ENCODE measurements at regions not wholly inside any gene's neighbourhood (a gene's known extent, or its start where the extent isn't known, plus 50 kb on each side); places are given as distances from the start of the nearest gene placed in this dataset.
"Not testable (repeated sequence)": the region's sequence is repeated elsewhere in the genome, so short reads cannot be mapped to it uniquely, and the experiment has no call there.

DNA sequence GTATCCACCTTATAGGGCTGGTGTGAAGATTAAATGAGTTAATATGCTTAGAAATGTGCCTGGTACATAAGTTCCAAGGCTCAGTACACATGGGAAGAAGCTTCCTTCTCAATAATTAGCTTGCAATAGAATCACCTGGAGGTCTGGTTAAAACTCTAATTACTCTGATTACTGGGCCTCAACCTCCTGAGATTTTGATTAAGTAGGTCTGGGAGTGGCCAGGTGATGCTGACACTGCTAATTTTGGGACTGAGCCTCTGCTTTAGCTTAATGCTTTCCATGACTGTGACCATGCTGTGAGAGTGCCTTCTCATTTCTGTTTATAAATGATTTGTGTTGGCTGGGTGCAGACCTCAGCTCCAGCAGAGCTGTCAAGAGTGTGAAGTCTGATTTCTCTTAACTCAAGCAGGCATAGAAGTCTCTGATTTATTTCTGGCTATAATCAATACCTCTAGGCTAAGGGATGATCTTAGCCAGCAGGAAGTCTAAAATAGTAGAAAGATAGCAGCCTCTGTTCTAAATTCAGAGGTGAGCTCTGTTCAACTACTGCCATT is 85.3 kb upstream of the ZNF608 start:
- no peak for ATAC-seq
- intact Hi-C loops (cut with DNase I): no loop called here

GRCh38 chr5:124832510-124832909 is 86.1 kb upstream of the ZNF608 start:
- intact Hi-C loops (cut with DNase I): no loop called here
- no peak for ATAC-seq

More for the DNA sequence above, 85.3 kb upstream of the ZNF608 start:
- no peak for DNase-seq (ENCODE audit: missing footprints)

DNA sequence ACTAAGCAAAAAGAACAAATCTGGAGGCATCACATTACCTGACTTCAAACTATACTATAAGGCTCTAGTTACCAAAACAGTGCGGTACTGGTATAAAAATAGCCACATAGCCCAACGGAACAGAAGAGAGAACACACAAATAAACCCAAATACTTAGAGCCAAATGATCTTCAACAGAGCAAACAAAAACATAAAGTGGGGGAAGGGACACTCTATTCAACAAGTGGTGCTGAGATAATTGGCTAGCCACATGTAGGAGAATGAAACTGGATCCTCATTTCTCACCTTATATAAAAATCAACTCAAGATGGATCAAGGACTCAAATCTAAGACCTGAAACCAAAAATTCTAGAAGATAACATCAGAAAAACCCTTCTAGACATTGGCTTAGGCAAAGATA is 89.9 kb upstream of the ZNF608 start:
- DNase-seq (ENCODE audit: missing footprints); ATAC-seq; intact Hi-C loops (cut with DNase I): not testable (repeated sequence)

More at GRCh38 chr5:124832510-124832909, 86.1 kb upstream of the ZNF608 start:
- DNase-seq (ENCODE audit: missing footprints): no peak

- intact Hi-C loops (cut with DNase I): no loop called here
- DNase-seq (ENCODE audit: missing footprints) (no peak), ATAC-seq (no peak)
These were observed 93.0 kb upstream of the ZNF608 start for GRCh38 chr5:124839371-124839998.

DNA sequence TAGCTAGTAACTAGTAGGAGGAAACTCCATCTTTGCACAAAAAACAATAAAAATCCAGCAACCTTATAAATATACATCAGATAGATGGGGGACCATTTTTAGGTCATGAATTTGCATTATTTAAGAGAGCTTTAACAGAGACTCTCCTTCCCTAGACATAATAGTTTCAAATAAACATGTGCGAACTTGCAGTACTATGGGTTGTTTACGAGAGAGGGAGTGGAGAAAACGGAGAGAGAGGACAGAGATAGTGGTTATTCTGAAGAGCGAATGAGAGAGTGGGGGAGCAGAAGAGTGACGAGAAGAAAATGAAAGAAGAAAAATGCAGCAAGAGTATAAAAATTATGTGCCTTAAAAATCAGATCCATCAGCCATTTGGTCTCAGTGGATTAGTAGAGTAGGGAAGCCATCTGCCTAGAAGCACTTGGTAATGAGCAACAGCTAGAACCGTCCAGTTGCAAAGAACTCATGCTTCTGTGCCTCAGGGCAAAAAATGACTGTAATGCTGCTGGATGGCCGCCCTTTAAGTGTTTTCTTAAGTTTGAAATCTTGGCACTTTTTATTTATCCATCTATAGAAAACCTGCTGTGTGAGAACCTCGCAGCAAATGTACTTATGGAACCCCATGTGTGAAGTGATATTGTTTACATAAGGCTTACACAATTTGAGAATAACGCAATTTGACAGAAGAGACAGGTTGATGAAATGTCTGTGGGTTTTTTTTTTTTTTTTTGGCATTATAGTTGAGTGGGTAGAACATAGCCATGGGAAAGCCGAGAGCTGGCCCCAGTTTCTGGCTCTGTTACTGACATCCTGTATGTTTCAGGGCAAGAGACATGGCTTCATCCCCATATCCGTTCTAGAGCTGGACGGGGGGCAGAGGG is 95.6 kb upstream of the ZNF608 start:
- ATAC-seq: peak; percentile 69
- peak; percentile 69 for DNase-seq (ENCODE audit: missing footprints)
- intact Hi-C loops (cut with DNase I): no loop called here

- DNase-seq (ENCODE audit: missing footprints) (no peak), ATAC-seq (peak; percentile 89)
- intact Hi-C loops (cut with DNase I): no loop called here
These were observed 96.5 kb upstream of the ZNF608 start for GRCh38 chr5:124842725-124843595.

GRCh38 chr5:124843596-124843899 is 97.1 kb upstream of the ZNF608 start:
- no peak for ATAC-seq
- intact Hi-C loops (cut with DNase I): no loop called here
- DNase-seq (ENCODE audit: missing footprints): no peak

DNA sequence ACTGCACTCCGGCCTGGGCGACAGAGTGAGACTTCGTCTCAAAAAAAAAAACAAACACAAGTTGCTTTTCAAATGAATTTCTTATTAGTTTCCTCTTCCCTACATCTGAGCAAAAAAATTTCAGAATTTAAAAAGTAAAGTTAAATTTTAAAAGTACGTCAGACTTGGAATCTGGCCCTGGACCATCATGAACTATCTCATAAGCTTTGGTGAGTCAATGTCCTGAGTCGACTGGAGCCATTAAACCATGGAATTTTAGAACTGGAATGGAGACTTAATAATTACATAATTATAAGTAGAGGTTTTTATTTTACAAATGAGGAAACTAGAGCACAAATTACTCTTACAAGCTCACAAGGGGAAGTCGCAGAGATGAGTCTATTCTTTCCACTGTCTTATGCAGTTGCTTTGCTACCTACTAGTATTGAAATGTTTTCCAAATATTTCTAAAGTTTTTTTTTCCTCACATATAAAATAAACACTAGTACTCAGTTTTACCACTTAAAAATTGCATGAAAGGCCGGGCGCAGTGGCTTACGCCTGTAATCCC is 98.0 kb upstream of the ZNF608 start:
- no peak for ATAC-seq
- intact Hi-C loops (cut with DNase I): no loop called here
- DNase-seq (ENCODE audit: missing footprints): no peak

- ATAC-seq (no peak), DNase-seq (ENCODE audit: missing footprints) (no peak)
- intact Hi-C loops (cut with DNase I): no loop called here
These were observed 101.5 kb upstream of the ZNF608 start for GRCh38 chr5:124847907-124848306.

DNA sequence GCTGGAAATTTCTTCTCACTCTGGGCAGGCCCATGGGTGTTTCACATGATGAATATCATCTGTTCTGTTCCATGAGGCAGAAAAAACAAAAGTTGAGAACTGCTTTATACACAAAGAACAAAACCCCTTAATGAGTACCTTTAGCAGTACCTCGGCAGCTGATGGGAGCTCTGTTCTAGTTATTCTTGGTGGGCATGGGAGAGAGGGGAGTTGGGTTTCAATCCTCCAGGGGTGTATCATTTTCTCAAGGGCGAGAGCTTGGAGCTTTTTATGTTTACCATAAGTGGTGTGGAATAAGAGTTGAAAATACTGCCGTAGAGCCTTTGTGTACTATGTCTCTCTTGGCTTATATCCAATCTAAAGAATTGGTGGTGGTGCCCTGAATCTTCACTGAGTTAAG is 103.3 kb upstream of the ZNF608 start:
- ATAC-seq (no peak), DNase-seq (ENCODE audit: missing footprints) (no peak)
- intact Hi-C loops (cut with DNase I): no loop called here

GRCh38 chr5:124856726-124857125 is 110.3 kb upstream of the ZNF608 start:
- ATAC-seq: no peak
- intact Hi-C loops (cut with DNase I): no loop called here
- no peak for DNase-seq (ENCODE audit: missing footprints)

- intact Hi-C loops (cut with DNase I): no loop called here
- peak; percentile 92 for ATAC-seq
These were observed 112.2 kb upstream of the ZNF608 start for GRCh38 chr5:124858612-124859011.

GRCh38 chr5:124859027-124859426 is 112.6 kb upstream of the ZNF608 start:
- intact Hi-C loops (cut with DNase I): no loop called here
- ATAC-seq (peak; percentile 81), DNase-seq (ENCODE audit: missing footprints) (no peak)

More at GRCh38 chr5:124858612-124859011, 112.2 kb upstream of the ZNF608 start:
- no peak for DNase-seq (ENCODE audit: missing footprints)

GRCh38 chr5:124859556-124860290 is 113.3 kb upstream of the ZNF608 start:
- intact Hi-C loops (cut with DNase I): no loop called here
- DNase-seq (ENCODE audit: missing footprints) (no peak), ATAC-seq (no peak)

DNA sequence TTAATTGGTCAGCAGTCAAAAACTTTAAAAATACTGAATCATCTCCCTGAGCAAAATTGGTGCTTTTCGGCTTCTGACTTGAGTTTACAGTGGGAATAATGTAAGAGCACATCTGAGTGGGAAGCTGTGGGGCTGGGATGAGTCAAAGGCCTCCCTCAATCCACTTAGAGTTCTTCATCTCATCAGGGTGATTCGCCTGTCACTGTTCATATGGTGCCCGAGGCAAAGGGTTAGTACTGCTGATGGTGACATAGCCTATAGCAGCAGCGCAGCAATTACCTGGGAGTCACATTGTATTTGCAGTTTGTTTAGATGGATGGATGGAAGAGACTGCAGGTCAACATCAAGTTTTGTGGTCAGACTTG is 113.8 kb upstream of the ZNF608 start:
- ATAC-seq (no peak), DNase-seq (ENCODE audit: missing footprints) (no peak)
- intact Hi-C loops (cut with DNase I): no loop called here

DNA sequence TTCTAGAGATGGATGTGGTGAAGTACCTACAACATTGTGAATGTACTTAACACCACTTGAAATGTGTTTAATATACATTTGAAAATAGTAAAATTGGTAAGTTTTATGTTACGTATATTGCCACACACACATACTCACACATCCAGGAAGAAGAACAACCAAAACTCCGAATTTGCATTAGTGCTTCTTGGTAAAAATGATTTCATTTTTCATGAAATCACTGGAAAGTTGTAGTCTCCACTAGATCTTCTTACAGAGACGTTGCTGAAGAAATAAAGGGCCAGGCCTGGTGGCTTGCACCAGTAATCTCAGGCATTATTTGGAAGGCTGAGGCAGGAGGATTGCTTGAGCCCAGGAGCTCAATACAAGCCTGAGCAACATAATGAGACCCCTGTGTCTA is 118.6 kb upstream of the ZNF608 start:
- DNase-seq (ENCODE audit: missing footprints) (no peak), ATAC-seq (no peak)
- intact Hi-C loops (cut with DNase I): no loop called here

DNA sequence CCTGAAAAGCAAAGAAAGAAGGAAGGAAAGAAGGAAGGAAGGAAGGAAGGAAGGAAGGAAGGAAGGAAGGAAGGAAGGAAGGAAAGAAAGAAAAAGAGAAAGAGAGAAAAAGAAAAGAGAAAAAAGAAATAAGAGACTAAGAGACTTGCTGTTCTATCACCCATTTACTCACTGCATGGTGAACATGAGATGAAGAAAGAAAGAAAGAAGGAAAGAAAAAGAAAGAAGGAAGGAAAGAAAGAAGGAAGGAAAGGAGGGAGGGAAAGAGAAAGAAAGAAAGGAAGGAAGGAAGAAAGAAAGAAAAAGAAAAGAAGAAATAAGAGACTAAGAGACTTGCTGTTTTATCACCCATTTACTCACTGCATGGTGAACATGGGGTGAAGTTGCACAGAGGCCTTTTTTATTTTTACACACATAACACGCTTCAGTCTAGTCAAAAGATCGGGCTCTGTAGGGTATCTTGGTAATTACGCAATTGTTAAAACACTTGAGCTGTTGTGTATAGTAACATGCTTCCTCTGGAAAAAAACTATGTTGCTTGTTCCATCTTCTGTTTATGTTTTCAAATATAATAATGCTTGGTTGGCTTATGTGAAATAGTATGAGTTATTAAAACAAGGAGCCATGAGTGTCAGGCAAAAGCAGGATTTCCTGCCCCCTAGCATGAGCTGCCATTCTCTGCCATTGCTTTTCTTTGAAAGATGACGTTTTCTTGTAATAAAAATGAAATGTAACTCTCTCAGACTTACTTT is 119.3 kb upstream of the ZNF608 start:
- ATAC-seq (peak; percentile 44), DNase-seq (ENCODE audit: missing footprints) (no peak)
- intact Hi-C loops (cut with DNase I): no loop called here
